GM12872 (cell line): ENCODE measurements at regions not wholly inside any gene's neighbourhood (a gene's known extent, or its start where the extent isn't known, plus 50 kb on each side); places are given as distances from the start of the nearest gene placed in this dataset.

Experiments
- TF ChIP-seq, protein P1 (sequence below): IDR thresholded peaks from 3 replicates; pipeline ENCODE4 v1.5.1; 2011; ENCODE audit warnings: low read depth, mild to moderate bottlenecking, low read length, moderate library complexity; ENCODE audit not compliant: insufficient read depth

DNA sequence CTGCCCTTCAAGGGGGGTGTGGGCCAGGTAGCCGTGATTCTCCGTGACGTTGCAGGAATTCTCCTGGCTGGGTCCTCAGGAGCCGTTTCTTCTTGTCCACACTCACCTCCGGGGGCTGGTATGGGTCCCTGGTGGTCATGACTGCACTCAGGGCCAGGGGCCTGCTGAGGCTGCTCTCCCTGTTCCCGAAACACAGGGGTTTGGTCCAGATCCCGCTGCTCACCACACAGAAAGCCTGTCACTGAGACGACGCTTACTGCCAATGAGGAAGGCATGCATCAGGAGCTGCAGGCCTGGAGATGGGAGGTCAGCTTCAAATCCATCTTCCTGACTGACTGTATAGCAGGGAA is 160.7 kb downstream of the RTP5 start:
- TF ChIP-seq, protein P1, sequence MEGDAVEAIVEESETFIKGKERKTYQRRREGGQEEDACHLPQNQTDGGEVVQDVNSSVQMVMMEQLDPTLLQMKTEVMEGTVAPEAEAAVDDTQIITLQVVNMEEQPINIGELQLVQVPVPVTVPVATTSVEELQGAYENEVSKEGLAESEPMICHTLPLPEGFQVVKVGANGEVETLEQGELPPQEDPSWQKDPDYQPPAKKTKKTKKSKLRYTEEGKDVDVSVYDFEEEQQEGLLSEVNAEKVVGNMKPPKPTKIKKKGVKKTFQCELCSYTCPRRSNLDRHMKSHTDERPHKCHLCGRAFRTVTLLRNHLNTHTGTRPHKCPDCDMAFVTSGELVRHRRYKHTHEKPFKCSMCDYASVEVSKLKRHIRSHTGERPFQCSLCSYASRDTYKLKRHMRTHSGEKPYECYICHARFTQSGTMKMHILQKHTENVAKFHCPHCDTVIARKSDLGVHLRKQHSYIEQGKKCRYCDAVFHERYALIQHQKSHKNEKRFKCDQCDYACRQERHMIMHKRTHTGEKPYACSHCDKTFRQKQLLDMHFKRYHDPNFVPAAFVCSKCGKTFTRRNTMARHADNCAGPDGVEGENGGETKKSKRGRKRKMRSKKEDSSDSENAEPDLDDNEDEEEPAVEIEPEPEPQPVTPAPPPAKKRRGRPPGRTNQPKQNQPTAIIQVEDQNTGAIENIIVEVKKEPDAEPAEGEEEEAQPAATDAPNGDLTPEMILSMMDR: no peak

DNA sequence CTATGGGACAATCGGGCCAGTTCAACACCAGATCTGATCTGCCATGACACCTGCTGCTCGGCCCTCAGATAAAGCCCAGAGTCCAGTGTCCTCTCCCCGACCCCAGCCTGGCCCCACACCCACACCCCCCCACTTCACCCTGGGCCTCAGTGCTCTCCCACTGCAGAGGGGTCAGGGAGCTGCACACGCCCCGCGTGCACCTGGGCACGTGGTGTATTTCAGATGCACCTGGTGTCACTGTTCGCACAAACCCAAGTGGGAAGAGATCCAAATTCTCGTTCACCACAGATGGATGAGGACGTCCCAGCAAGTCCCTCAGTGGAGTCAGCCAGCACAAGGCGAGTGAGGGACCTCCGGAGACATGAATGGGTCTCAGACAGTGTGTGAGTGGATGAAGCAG is 161.3 kb downstream of the RTP5 start:
- TF ChIP-seq, protein P1: no peak

DNA sequence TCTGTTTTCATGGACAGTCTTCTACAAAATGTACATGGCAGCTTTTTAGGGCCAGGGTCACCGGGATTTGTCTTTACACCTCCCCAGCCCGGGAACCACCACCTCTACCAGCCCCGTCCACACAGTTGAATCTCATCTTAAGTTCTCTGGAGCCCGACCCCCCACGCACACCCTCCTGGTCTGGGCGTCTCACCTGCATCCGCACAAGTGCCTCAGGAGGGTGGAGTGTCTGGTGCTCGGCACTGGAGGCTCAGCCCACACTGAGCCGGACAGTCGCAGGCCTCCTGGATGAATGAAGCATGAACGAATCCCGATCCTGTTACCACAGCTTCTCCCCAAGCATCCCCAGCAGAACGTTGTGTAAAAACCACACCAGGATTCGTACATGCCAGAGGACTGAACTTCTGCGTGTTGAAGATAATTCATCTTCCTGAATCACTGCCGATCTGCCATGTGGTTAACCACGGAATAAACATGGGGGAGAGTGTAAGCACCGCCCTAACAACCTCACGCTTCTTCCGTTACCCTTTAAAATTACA is 162.0 kb downstream of the RTP5 start:
- TF ChIP-seq, protein P1: no peak

DNA sequence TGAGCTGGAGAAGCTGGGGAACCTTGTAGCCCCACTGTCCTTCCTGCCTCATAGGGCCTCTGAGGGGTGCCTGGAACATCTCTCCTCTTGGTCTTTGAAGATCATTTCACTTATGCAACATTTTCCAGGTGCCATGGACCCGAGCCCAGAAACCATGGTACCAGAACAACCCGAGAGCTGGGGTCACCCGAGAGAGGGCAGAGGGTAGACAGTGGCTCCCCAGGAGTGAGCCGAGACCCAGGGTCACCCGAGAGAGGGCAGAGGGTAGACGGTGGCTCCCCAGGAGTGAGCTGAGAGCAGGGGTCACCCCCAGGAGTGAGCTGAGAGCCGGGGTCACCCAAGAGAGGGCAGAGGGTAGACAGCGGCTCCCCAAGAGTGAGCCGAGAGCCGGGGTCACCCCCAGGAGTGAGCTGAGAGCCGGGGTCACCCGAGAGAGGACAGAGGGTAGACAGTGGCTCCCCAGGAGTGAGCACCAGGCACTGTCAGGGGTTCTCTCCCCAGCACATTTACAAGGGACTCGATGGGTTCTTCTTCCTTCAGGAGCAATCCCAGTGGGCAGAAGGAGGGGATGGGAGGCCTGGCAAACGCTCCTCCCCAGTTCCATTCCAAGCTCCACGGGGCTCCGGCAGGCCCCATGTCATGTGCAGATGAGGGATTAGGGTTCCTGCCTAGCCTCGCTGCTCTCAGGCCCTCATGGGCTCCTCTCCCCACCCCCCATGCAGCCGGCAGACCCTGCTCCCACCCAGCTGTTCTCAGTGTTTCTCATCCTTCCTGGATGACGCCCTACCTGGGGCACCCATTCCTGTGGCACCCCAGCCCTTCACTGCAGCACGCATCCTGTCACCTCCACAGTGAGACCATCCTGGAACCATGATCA is 163.5 kb downstream of the RTP5 start:
- TF ChIP-seq, protein P1: no peak

DNA sequence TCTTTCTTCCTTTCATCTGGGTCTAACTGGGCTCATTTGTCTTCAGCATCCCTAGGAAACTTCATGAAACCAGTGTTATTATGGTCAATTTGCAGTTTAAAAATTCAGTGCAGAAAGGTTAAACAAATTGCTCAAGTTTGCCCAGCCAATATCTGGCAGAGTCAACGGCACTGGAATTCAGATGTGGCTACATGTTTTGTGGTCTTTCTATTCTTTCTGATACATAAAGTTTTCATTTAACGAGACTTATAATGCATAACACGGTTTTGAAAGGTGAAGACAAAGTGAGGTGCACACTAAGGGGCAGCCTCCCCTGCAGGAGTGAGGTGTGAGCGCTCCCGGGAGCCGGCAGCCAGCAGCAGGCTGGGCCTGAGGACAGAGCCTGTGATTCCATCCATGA is 164.6 kb downstream of the RTP5 start:
- TF ChIP-seq, protein P1: no peak

DNA sequence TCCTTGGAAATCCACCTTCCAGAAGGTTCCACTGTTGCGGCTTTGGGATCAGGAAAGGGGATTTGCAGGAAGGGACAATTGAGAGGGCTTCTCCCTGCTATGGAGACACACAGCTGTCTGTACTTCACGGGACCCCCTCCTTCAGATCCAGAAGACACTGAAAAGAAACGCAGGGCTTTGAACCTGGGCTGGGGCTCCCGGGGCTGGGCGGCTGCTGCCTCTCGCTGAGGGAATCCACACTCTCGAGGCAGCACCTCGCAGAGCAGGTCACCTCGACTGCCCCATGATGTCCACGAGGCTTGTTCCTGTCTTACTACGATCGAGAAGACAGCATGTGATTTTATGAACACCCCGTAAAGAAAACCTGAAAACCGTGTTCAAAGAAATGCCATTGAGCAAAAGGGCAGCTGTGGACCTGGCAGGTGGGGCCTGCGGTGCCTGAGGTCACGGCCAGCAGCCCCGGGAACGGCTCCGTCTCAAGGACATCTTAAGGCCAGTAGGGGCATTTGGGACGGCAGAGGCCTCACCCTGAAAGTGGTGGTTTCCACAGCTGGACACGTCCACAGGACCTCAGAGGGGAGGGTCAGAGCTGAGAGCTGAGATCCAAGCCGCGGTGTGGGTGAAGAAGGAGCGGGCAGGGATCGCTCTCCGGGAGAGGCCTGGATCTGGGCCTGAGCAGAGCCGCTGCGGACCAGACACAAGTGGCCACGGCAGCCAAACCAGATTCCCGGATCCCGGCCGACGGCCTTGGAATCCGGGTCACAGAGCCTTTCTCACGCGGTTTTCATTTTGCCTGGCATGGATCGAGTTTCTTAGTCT is 165.7 kb downstream of the RTP5 start:
- TF ChIP-seq, protein P1: no peak

DNA sequence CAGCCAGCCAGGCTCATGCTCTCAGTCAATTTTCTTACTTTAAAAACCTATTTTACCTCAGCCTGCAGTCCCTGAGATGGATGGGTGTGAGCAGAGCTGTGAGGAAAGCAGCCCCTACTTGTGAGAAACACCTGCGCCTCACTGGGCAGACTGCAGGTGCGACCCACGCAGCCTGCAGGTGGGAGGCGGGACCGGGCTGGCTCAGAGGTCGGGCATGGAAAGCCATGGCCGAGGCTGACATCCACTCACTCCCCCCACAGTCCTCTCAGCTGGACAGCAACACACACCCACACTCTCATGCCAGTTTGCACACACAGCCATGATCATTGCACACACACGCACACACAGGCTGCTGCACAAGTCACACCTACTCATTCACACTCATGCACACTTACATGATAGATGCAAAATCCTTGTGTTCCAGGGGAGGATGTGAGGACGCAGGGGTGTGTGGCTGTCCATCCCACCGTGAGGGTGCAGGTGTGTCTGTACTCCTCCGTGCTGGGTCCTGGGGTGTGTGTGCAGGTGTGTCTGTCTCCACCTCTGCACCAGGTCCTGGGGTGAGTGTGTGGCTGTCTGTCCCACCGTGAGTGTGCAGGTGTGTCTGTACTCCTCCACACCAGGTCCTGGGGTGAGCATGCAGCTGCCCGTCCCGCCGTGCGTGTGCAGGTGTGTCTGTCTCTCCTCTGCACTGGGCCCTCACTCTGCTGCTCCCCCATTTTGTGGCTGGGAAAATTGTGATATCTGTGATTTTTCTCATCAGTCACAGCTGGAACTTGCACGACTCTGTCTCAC is 166.5 kb downstream of the RTP5 start:
- TF ChIP-seq, protein P1: no peak
